Ishikawa (cell line): ENCODE measurements at regions not wholly inside any gene's neighbourhood (a gene's known extent, or its start where the extent isn't known, plus 50 kb on each side); places are given as distances from the start of the nearest gene placed in this dataset.

ENCODE experiments used
- CEBPB ChIP-seq: IDR thresholded peaks from 2 replicates; pipeline ENCODE4 v1.6.1; 2012
- CREB1 ChIP-seq: IDR thresholded peaks from 2 replicates; pipeline ENCODE4 v1.6.1; 2012; ENCODE audit warnings: low read depth
- EGR1 ChIP-seq: IDR thresholded peaks from 2 replicates; pipeline ENCODE4 v1.6.1; 2012
- EP300 ChIP-seq: IDR thresholded peaks from 2 replicates; pipeline ENCODE4 v1.6.1; 2012; ENCODE audit warnings: borderline replicate concordance
- FOXM1 ChIP-seq: IDR thresholded peaks from 2 replicates; pipeline ENCODE4 v1.6.1; 2012; ENCODE audit warnings: low read depth, borderline replicate concordance
- NFIC ChIP-seq: IDR thresholded peaks from 2 replicates; pipeline ENCODE4 v1.6.1; 2012
- RAD21 ChIP-seq: IDR thresholded peaks from 2 replicates; pipeline ENCODE4 v1.6.1; 2012; ENCODE audit warnings: low read depth
- TAF1 ChIP-seq: IDR thresholded peaks from 2 replicates; pipeline ENCODE4 v1.6.1; 2012; ENCODE audit warnings: low read depth, mild to moderate bottlenecking
- TCF12 ChIP-seq: IDR thresholded peaks from 2 replicates; pipeline ENCODE4 v1.6.1; 2012; ENCODE audit warnings: low read depth
- TEAD4 ChIP-seq: IDR thresholded peaks from 2 replicates; pipeline ENCODE4 v1.6.1; 2012
- YY1 ChIP-seq: IDR thresholded peaks from 2 replicates; pipeline ENCODE4 v1.6.1; 2012; ENCODE audit warnings: low read depth
- ZBTB7A ChIP-seq: IDR thresholded peaks from 2 replicates; pipeline ENCODE4 v1.6.1; 2012; ENCODE audit warnings: low read depth
- TF ChIP-seq, protein P1 (sequence below): IDR thresholded peaks from 2 replicates; pipeline ENCODE4 v1.6.1; 2012; ENCODE audit warnings: low read depth, mild to moderate bottlenecking
- TF ChIP-seq, protein P2 (sequence below): IDR thresholded peaks from 2 replicates; pipeline ENCODE4 v1.6.1; 2012
- TF ChIP-seq, protein P3 (sequence below): IDR thresholded peaks from 2 replicates; pipeline ENCODE4 v1.6.1; 2012

DNA sequence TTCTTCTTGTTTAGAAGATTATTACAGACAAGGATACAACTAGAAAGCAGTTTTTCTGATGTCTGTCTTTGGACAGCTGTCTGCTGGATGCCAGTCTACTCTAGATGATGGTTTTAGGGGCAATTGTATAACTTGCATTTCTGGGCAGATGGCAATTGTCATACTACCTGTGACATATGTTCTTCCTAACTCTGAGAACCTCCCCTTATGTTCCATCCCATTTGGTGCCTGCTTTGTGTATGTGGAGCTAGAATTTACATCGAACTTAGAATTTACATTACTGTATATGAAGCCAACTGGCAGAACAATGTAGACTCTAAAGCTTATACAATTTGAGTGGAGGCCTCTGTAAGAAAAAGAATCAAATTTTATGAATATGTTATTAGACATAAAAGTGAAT, 430.2 kb upstream of the SEL1L start:
- TF ChIP-seq TCF12 (no peak), ZBTB7A (no peak), EGR1 (no peak), NFIC (no peak), TAF1 (no peak), RAD21 (no peak), YY1 (no peak), CREB1 (no peak)
- TF ChIP-seq, protein P1, sequence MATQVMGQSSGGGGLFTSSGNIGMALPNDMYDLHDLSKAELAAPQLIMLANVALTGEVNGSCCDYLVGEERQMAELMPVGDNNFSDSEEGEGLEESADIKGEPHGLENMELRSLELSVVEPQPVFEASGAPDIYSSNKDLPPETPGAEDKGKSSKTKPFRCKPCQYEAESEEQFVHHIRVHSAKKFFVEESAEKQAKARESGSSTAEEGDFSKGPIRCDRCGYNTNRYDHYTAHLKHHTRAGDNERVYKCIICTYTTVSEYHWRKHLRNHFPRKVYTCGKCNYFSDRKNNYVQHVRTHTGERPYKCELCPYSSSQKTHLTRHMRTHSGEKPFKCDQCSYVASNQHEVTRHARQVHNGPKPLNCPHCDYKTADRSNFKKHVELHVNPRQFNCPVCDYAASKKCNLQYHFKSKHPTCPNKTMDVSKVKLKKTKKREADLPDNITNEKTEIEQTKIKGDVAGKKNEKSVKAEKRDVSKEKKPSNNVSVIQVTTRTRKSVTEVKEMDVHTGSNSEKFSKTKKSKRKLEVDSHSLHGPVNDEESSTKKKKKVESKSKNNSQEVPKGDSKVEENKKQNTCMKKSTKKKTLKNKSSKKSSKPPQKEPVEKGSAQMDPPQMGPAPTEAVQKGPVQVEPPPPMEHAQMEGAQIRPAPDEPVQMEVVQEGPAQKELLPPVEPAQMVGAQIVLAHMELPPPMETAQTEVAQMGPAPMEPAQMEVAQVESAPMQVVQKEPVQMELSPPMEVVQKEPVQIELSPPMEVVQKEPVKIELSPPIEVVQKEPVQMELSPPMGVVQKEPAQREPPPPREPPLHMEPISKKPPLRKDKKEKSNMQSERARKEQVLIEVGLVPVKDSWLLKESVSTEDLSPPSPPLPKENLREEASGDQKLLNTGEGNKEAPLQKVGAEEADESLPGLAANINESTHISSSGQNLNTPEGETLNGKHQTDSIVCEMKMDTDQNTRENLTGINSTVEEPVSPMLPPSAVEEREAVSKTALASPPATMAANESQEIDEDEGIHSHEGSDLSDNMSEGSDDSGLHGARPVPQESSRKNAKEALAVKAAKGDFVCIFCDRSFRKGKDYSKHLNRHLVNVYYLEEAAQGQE, result no peak
- TF ChIP-seq, protein P2, sequence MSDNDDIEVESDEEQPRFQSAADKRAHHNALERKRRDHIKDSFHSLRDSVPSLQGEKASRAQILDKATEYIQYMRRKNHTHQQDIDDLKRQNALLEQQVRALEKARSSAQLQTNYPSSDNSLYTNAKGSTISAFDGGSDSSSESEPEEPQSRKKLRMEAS, result no peak

DNA sequence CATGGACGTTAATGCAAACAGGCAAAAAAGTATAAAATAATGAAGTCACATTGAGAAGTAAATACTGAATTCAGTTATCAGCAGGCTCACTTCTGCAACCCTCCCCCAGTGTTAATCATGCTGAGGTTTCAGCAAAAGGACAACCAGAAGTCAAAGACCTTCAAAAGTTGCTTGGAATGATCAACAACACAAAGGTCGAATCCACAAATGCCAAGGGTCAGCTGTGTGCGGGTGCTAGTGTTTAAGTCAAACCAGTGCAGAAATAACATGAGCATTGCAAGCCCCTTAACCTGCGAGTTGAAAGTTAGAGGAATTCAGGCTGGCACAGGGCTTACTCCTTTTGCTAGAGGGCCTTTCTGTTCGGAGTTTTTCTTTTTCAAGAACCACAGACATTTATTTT, 436.7 kb upstream of the SEL1L start:
- TF ChIP-seq, protein P1, result no peak
- no peak for TF ChIP-seq ZBTB7A
- TF ChIP-seq FOXM1, result no peak
- no peak for TF ChIP-seq CREB1
- no peak for TF ChIP-seq EGR1
- TF ChIP-seq YY1, result no peak
- TF ChIP-seq CEBPB, result no peak
- no peak for TF ChIP-seq TCF12
- TF ChIP-seq RAD21, result no peak
- TF ChIP-seq, protein P3, sequence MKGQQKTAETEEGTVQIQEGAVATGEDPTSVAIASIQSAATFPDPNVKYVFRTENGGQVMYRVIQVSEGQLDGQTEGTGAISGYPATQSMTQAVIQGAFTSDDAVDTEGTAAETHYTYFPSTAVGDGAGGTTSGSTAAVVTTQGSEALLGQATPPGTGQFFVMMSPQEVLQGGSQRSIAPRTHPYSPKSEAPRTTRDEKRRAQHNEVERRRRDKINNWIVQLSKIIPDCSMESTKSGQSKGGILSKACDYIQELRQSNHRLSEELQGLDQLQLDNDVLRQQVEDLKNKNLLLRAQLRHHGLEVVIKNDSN, result no peak
- no peak for TF ChIP-seq TEAD4
- no peak for TF ChIP-seq NFIC

DNA sequence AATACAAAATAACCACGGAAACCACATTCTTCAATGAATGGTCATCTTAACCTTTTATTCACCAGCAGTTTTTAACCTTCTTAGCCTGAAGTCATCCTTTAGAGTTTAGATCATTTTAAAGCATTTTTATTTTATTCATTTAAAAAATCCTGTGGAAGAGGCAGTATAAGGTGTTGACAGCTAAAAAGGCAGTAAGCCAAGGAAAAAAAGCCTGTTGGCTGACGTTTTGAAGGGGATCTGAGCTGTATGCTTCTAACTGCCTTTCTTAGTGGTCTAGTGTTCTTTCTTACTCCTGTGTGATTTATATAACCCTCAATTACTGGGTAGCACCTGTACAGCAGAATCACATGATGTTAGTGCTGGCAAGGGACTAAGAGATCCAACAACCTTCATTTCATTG, 438.3 kb upstream of the SEL1L start:
- no peak for TF ChIP-seq EGR1
- no peak for TF ChIP-seq CEBPB
- no peak for TF ChIP-seq TCF12
- TF ChIP-seq FOXM1, result no peak
- TF ChIP-seq EP300, result no peak

DNA sequence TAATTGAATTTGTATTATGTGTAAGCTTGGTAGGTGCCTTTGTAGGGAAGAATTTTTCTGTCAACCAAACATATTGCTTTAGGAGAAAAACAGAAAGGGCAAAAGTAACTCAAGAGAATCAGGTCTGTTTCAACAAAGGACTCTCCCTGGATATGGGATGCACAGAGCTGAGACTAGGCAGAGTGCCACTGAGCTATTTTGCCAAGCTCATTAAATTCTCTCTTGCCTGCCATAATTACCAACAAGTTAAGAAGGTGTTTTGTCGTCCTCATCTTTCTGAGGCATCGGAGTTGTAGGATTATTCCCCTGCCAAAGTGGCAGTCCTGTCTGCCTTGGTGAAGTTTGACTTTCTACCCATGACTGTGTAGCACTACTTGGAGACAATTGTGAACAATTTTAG, 438.9 kb upstream of the SEL1L start:
- no peak for TF ChIP-seq RAD21
- no peak for TF ChIP-seq TCF12
- TF ChIP-seq, protein P3, result no peak
- TF ChIP-seq, protein P1, result no peak
- TF ChIP-seq NFIC, result no peak
- no peak for TF ChIP-seq TEAD4
- TF ChIP-seq CEBPB, result no peak
- no peak for TF ChIP-seq EGR1
- TF ChIP-seq TAF1, result no peak

DNA sequence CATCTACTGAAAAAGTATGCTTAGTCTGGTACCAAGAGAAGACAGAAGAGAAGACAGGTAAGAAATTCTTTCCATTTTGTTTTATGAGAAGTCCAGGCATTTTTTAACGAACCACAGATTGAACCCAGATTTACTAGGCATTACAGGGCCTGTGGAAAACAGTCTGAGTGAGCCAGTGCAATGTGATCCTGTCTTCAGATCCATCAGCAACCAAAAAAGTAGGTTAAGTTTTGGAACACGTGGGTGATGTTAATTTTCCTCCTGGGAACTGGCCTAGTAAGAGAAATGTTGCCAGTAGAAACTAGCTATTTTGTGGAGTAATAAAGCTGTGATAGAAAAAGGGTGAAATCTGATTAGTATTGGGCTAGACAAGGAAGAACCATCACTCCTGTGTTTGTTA, 440.9 kb upstream of the SEL1L start:
- TF ChIP-seq, protein P2, result no peak
- TF ChIP-seq EGR1 (no peak), FOXM1 (no peak), TEAD4 (no peak), TCF12 (no peak), EP300 (no peak), CEBPB (no peak)
- TF ChIP-seq, protein P1, result no peak
